Adipocyte (in vitro differentiated cells): ENCODE measurements at regions not wholly inside any gene's neighbourhood (a gene's known extent, or its start where the extent isn't known, plus 50 kb on each side); places are given as distances from the start of the nearest gene placed in this dataset.
"Not testable (repeated sequence)": the region's sequence is repeated elsewhere in the genome, so short reads cannot be mapped to it uniquely, and the experiment has no call there.

Experiments
- DNase-seq: peaks from one replicate; pipeline ENCODE4 v3.0.0-alpha.2; 2015; ENCODE audit warnings: low read depth
- H3K27me3 ChIP-seq: replicated peaks from 2 replicates; pipeline ENCODE4 v1.7.0; 2013; ENCODE audit warnings: mild to moderate bottlenecking, low read length, moderate library complexity; ENCODE audit not compliant: control insufficient read depth, insufficient read depth
- H3K36me3 ChIP-seq: 2 replicates; pipeline ENCODE4 v1.7.0; 2013; ENCODE audit warnings: low read length, mild to moderate bottlenecking, moderate library complexity; ENCODE audit not compliant: control insufficient read depth, insufficient read depth, severe bottlenecking
- H3K4me1 ChIP-seq: 2 replicates; pipeline ENCODE4 v1.7.0; 2013; ENCODE audit warnings: mild to moderate bottlenecking, low read length, moderate library complexity; ENCODE audit not compliant: control insufficient read depth, insufficient read depth
- H3K4me3 ChIP-seq: 2 replicates; pipeline ENCODE4 v1.7.0; 2013; ENCODE audit warnings: mild to moderate bottlenecking, low read length, moderate library complexity
- H3K9ac ChIP-seq: 2 replicates; pipeline ENCODE4 v1.7.0; 2013; ENCODE audit warnings: mild to moderate bottlenecking, low read length, moderate library complexity
- H3K9me3 ChIP-seq: 2 replicates; pipeline ENCODE4 v1.7.0; 2013; ENCODE audit warnings: mild to moderate bottlenecking, low read length, moderate library complexity; ENCODE audit not compliant: control insufficient read depth

- Histone ChIP-seq H3K9ac (no peak overlapping the region), H3K27me3 (no peaks in the 10 kb centered on the region), H3K4me3 (no peak overlapping the region), H3K36me3 (no peaks in the 10 kb centered on the region), H3K9me3 (no peaks in the 10 kb centered on the region), H3K4me1 (no peaks in the 10 kb centered on the region)
- no peak for DNase-seq
Measured at GRCh38 chr7:10770176-10770575, 203.5 kb upstream of the PHF14 start.

- H3K36me3 ChIP-seq, result no peaks in the 10 kb centered on the region
- no peak overlapping the region for H3K4me3 ChIP-seq
- no peak overlapping the region for H3K9ac ChIP-seq
- H3K27me3 ChIP-seq, result no peaks in the 10 kb centered on the region
- no peaks in the 10 kb centered on the region for H3K4me1 ChIP-seq
- DNase-seq, result no peak
- H3K9me3 ChIP-seq, result no peaks in the 10 kb centered on the region
Measured at GRCh38 chr7:10773430-10773829, 200.2 kb upstream of the PHF14 start.

- Histone ChIP-seq H3K4me3 (no peak overlapping the region), H3K4me1 (no peaks in the 10 kb centered on the region), H3K27me3 (no peaks in the 10 kb centered on the region), H3K9me3 (no peaks in the 10 kb centered on the region), H3K36me3 (no peaks in the 10 kb centered on the region), H3K9ac (no peak overlapping the region)
- no peak for DNase-seq
Measured at GRCh38 chr7:10779465-10780399, 193.9 kb upstream of the PHF14 start.

DNA sequence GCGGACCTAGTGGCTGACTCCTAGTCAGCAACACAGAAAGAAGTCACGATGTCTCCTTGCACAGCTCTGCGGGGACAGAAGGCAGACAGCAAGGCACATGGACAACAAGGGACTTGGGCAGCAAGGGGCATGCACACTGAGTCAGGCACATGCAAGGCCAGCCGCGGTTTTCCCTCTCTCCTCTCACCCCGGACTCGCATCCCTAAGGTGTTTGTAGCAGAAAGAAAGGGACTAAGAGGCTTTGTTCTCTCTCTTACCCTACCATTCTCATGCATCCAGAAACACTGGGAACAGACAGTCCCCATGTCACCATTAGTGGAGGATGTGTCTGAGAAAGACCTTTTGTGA lies 193.3 kb upstream of the PHF14 start:
- Histone ChIP-seq H3K9me3 (no peaks in the 10 kb centered on the region), H3K4me1 (no peaks in the 10 kb centered on the region), H3K9ac (no peak overlapping the region), H3K27me3 (no peaks in the 10 kb centered on the region), H3K4me3 (no peak overlapping the region), H3K36me3 (no peaks in the 10 kb centered on the region)
- DNase-seq, result no peak

- not testable (repeated sequence) for H3K27me3 ChIP-seq, H3K9me3 ChIP-seq, H3K36me3 ChIP-seq, H3K4me3 ChIP-seq, DNase-seq, H3K9ac ChIP-seq
- peaks cover 14% of the 10 kb centered on the region for H3K4me1 ChIP-seq
Measured at GRCh38 chr7:10786976-10787375, 186.7 kb upstream of the PHF14 start.

DNA sequence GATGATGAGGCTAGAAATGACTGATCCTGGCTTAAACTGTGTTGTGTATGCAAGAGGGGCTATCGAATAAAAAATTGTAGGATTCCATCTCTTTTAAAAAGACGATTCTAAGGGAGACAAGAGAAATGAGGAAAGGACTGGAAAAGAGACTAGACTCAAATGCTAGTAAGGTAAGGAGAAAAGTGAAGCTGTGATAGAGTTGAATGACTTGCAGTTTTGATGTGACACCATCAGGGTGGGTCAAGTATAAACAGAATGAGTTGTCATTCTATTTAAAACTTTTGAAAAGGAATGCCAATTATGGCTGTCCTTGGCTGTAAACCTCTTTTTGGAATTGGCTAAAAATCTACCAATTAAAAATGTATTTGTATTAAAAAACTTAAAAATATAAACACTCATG lies 184.5 kb upstream of the PHF14 start:
- Histone ChIP-seq H3K27me3 (no peaks in the 10 kb centered on the region), H3K9me3 (no peaks in the 10 kb centered on the region), H3K4me3 (no peak overlapping the region), H3K9ac (no peak overlapping the region), H3K36me3 (no peaks in the 10 kb centered on the region), H3K4me1 (peaks cover 14% of the 10 kb centered on the region)
- DNase-seq, result no peak

- no peak for DNase-seq
- H3K4me3 ChIP-seq, result no peak overlapping the region
- peaks cover 14% of the 10 kb centered on the region for H3K4me1 ChIP-seq
- H3K9me3 ChIP-seq, result no peaks in the 10 kb centered on the region
- H3K27me3 ChIP-seq, result no peaks in the 10 kb centered on the region
- no peak overlapping the region for H3K9ac ChIP-seq
- H3K36me3 ChIP-seq, result no peaks in the 10 kb centered on the region
Measured at GRCh38 chr7:10790910-10791309, 182.8 kb upstream of the PHF14 start.

GRCh38 chr7:10793995-10794775 lies 179.5 kb upstream of the PHF14 start:
- no peaks in the 10 kb centered on the region for H3K36me3 ChIP-seq
- DNase-seq, result no peak

GRCh38 chr7:10797157-10797556 lies 176.5 kb upstream of the PHF14 start:
- DNase-seq, result no peak
- H3K9me3 ChIP-seq, result no peaks in the 10 kb centered on the region
- no peaks in the 10 kb centered on the region for H3K4me1 ChIP-seq
- H3K4me3 ChIP-seq, result no peak overlapping the region
- H3K27me3 ChIP-seq, result no peaks in the 10 kb centered on the region
- no peaks in the 10 kb centered on the region for H3K36me3 ChIP-seq
- H3K9ac ChIP-seq, result no peak overlapping the region

More at GRCh38 chr7:10793995-10794775, 179.5 kb upstream of the PHF14 start:
- H3K27me3 ChIP-seq, result no peaks in the 10 kb centered on the region
- no peak overlapping the region for H3K9ac ChIP-seq
- peaks cover 12% of the 10 kb centered on the region for H3K4me1 ChIP-seq
- H3K9me3 ChIP-seq, result no peaks in the 10 kb centered on the region
- no peak overlapping the region for H3K4me3 ChIP-seq

DNA sequence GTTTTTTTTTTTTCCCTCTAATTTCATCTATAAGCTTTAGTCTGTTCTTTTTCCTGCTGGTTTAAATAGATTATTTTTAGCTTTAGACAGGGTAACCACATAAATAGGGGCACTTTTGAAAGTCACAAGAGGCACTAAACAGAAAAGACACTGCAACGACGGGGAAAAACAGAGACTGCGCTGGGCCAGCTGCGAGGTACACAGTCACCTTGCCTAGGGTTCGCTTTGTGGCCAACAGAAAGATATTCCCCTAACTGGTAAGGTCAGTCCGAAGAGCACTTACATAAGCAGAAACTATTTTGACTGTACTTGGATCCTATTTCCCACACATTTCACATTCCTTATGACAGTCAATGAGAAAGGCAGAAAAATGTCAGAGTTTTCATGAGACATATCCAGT lies 175.6 kb upstream of the PHF14 start:
- no peaks in the 10 kb centered on the region for H3K27me3 ChIP-seq
- no peaks in the 10 kb centered on the region for H3K9me3 ChIP-seq
- H3K9ac ChIP-seq, result no peak overlapping the region
- no peak overlapping the region for H3K4me3 ChIP-seq
- no peaks in the 10 kb centered on the region for H3K36me3 ChIP-seq
- H3K4me1 ChIP-seq, result no peaks in the 10 kb centered on the region
- DNase-seq, result no peak

DNA sequence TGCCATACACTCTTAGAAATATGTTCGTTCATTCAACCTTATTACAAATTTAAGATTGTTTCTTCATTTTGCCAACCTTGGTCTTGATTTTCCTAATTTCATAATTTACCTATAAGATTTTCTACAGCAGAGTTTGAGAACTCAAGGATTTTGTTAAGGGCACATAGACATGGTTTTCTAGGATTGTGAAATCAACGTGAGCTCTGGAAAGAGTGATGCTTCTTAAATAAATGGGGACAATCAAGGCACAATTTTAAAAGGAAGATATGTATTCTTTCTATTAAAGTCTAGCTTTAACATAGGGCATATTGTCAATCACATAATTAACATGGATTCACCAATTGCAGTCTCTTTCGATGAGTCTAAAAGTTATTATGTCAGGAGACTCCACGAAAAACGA lies 174.2 kb upstream of the PHF14 start:
- no peaks in the 10 kb centered on the region for H3K36me3 ChIP-seq
- no peaks in the 10 kb centered on the region for H3K9me3 ChIP-seq
- H3K4me1 ChIP-seq, result no peaks in the 10 kb centered on the region

More for the DNA sequence above, 174.2 kb upstream of the PHF14 start:
- no peak for DNase-seq
- no peak overlapping the region for H3K4me3 ChIP-seq
- H3K27me3 ChIP-seq, result no peaks in the 10 kb centered on the region
- no peak overlapping the region for H3K9ac ChIP-seq
